GM19395 (cell line): ENCODE measurements at regions not wholly inside any gene's neighbourhood (a gene's known extent, or its start where the extent isn't known, plus 50 kb on each side); places are given as distances from the start of the nearest gene placed in this dataset.

Experiments
- ATAC-seq: cut with Tn5 transposase; IDR thresholded peaks from one replicate; pipeline ENCODE4 v1.9.1; 2021; ENCODE audit warnings: mild to moderate bottlenecking, moderate library complexity; ENCODE audit not compliant: unreplicated experiment

DNA sequence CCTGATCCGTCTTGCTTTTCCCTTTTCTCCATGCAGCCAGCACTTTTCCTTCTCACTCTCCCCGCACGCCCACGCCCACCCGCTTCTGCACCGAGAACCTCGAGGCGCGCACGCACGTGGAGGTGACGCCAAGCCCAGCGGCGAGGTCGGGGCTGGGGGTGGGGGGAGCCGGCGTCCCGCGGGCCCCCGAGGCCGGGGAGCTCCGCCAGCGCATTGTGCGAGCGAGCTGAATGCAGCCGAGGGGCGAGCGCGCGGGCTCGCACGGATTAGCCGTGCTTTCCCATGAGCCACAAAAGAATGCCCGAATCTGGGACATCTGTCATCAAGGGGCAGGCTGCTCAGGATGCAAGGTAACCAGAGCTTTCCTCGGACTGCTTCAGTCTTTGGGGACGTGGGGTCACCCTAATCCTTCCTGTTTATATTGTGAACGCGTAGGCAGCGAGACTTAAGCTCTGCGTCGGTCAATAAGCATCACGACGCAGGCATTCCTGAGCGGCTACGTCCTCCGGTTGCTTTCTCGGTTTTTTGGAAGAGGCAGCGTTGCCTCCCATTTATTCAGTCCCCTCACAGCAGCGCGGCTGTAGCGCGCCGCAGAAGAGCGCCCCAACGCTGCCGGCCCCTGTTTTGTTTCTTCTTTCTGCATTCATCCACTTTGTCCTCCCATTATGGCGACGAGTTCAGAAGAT is 67.3 kb upstream of the AKT3 start:
- peak; percentile 43 for ATAC-seq

DNA sequence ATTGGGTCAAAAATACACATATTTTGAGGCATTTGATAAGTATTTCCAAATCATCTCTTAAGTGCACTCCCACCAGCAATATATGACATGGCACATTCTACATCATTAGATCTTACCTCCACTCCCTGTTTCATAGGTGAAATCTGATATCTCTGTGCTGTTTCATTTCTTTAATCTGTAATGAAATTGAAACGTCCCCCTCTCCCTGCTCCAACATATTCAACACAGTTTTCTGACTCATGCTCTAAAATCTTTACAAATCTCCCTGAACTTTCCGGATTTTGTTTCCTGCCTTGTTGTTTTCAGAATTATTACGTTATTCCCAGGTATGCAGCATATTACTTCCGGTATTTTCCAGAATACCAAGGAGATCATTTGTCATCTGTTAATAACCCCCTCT is 66.1 kb upstream of the AKT3 start:
- no peak for ATAC-seq

- ATAC-seq: no peak
These were observed 62.3 kb upstream of the AKT3 start for GRCh38 chr1:243912347-243912746.

- ATAC-seq: no peak
These were observed 60.6 kb upstream of the AKT3 start for GRCh38 chr1:243910607-243911006.

DNA sequence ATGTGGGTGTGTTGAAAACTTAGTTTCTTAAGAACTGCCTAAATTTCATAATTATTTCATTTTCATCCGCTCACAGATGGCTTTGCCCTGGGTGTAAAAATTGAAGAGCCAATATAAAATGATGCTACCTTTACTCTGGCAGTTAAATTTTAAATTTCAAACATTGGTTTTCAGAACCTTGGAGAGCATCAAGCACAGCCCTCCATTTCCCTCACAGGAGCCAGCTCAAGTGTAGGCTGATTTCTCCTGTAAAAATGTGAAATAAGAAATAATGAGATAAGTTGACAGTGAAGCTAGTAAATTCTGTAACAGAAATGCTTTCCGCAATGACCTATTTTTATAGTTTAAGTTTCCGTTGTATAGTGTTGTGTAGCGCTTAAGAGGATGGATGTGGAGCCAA is 53.9 kb upstream of the AKT3 start:
- ATAC-seq: no peak

- no peak for ATAC-seq
These were observed 53.0 kb upstream of the AKT3 start for GRCh38 chr1:243903041-243903440.

- no peak for ATAC-seq
These were observed 52.1 kb upstream of the AKT3 start for GRCh38 chr1:243902100-243902499.
